ENCODE measurements at regions not wholly inside any gene's neighbourhood (a gene's known extent, or its start where the extent isn't known, plus 50 kb on each side); places are given as distances from the start of the nearest gene placed in this dataset.

DNA sequence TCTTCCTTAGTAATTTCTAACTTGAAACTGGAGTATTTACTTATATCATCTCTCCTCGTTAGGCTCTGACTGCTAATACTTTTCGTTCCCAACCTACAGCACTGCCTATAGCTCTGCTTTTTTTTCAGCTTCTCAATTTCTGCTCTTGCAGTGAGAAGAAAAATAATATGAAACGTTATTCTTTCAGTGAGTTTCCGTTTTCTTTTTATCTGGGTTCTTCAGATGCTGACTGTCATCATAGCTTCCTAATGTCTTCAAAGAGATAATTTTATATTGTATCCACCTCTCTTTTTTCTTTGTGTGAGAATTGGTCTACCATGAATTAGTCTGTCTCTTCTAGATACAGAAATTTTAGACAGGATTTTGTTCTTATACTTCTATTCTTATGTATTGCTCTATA is 454.9 kb downstream of the LMO7 start:
- no peak for DNase-seq (ENCODE audit: low spot score)

DNA sequence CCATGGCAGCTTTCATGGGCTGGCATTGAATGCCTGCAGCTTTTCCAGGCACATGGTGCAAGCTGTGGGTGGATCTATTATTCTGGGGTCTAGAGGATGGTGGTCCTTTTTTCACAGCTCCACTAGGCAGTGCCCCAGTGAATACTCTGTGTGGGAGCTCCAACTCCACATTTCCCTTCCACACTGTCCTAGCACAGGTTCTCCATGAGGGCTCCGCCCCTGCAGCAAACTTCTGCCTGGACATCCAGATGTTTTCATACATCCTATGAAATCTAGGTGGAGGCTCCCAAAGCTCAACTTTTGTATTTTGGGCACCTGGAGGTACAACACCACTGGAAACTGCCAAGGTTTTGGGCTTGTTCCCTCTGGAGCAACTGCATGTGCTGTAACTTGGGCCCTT is 450.6 kb downstream of the LMO7 start:
- no peak for DNase-seq (ENCODE audit: low spot score)

DNA sequence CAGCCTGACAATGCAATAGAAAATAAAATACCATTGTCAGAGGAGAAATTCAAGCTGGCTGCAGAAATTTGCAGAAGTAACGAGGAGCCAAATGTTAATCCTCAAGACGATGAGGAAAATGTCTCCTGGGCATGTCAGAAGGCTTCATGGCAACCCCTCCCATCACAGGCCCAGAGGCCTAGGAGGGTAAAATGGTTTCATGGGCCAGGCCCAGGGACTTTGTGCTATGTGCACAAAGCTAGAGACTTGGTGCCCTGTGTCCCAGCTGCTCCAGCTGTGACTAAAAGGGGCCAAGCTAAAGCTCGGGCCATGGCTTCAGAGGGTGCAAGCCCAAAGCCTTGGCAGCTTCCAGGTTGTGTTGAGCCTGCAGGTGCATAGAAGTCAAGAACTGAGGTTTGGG is 431.7 kb downstream of the LMO7 start:
- DNase-seq (ENCODE audit: low spot score) = no peak

DNA sequence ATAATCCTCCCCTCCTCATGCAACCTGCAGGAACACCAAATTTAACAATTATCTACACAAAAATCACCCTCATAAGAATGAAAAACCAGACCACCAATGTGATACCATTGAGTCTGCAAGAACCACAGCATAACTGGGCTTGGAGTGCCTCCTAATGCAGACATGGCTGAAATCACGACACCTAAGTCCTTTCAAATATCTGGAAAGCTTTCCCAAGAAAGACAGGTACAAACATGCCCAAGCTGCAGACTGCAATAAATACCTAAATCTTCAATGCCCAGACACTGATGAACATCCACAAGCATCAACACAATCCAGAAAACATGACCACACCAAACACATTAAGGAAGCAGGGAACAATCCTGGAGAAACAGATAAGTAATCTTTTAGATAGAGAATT is 417.1 kb downstream of the LMO7 start:
- DNase-seq (ENCODE audit: low spot score) = no peak

DNA sequence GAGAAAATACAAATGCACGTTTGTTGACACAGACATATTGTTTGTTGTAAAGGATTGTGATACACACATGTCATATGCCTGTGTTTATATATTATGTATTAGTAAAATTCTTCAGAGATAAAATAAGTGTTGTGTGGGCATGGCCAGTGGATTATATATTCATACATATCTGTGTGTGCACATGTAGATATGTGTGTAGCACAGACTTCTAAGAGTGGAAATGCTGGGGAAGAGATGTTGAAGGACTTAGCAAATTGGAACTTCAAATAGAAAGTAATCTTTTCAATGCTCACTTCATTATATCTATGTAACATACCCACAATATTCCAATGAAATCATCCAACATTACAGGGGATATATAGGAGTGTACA is 413.2 kb downstream of the LMO7 start:
- DNase-seq (ENCODE audit: low spot score) = no peak

GRCh38 chr13:76048675-76049375 is 412.7 kb downstream of the LMO7 start:
- DNase-seq (ENCODE audit: low spot score) = peak; percentile 16

GRCh38 chr13:76048131-76048530 is 412.0 kb downstream of the LMO7 start:
- no peak for DNase-seq (ENCODE audit: low spot score)

DNA sequence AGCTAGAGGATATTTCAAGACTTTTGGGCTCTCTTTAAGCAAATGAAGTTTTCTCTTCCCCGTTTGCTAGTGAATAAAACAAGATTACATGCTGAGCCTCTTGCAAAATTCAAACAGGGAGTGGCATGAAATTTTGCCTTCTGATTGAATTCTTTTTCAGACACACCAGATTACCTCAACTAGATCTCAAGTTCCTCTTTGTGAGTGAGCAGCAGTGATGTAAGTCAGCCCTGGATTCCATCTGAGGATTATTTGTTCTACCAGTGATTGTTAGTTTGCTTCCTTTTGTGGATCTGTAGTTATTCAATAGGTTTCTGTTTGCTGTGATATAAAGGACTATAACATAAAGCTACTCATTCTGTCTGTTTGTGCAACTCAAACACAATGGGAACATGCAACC is 407.7 kb downstream of the LMO7 start:
- no peak for DNase-seq (ENCODE audit: low spot score)

GRCh38 chr13:76038920-76039716 is 403.0 kb downstream of the LMO7 start:
- no peak for DNase-seq (ENCODE audit: low spot score)

DNA sequence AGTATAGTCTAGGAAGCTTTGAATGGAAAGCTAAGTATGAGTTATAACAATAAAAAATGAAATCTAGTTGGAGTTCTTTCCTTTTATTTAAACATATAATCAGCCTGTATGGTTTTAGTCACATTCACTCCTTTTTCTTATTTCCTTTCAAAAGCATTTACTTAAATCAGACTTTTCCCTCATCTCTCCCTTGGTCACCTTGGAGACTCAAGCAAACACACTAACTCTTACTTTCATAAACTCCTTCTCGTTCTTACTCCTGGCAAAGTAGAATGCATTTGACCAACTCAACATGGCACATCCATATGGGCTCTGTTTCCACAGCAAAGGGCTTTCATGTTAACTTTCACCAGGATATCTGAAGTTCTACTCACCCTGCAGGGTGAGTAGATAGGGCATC is 400.0 kb downstream of the LMO7 start:
- no peak for DNase-seq (ENCODE audit: low spot score)

DNA sequence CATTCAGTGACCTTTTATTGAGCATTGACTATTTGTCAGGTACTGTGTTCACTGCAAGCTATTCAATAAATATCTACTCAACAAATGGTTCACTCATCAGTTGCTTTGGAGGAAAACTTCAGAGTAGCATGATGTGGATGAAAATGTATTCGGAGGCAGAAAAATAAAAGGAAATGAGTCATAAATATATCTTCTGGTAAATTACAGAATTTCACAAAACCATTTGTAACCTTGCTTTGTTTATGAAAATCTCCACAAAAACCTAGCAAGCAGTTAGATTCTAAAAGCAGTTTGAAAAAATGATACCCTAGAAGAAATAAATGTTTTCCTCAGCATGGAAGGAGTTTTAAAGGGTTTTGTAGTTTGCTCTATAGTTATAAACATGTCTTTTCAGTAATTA is 399.6 kb downstream of the LMO7 start:
- no peak for DNase-seq (ENCODE audit: low spot score)

DNA sequence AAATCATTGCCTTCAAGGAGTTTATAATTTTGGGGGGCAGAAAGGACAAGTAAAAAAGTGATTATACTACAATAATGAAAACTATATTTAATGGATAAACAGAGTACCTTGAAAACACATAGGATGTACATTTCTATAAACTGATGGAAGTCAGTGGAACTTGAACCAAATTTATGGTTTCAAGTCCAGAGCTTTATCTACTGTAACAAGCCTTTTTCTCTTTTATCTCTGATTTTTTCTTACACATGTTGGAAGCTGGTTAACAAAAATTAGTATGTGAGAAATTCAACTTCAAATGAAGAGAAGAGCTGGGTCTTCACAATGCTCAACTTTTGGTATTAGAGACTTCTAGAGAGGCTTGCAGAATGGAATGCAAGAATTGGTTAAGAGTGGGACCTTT is 393.6 kb downstream of the LMO7 start:
- no peak for DNase-seq (ENCODE audit: low spot score)

- no peak for DNase-seq (ENCODE audit: low spot score)
Observed at GRCh38 chr13:76029088-76029487, 393.0 kb downstream of the LMO7 start.

GRCh38 chr13:76027131-76027530 is 391.0 kb downstream of the LMO7 start:
- DNase-seq (ENCODE audit: low spot score) = no peak

- no peak for DNase-seq (ENCODE audit: low spot score)
Observed at GRCh38 chr13:76025392-76025791, 389.3 kb downstream of the LMO7 start.

DNA sequence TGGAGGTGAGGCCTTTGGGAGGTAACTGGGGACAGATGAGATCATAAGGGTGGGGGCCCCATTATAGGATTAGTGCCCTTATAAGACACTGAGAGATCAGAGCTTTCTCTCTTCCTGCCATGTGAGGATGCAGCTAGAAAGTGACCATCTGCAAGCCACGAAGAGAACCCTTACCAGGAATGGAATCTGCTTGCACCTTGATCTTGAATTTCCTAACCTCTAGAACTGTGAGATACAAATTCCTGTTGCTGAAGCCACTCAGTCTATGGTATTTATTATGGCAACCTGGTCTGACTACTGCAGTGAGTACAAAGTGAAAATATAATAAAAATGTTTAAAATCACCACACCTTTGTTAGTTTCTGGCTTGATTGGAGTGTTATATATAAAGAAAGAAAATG is 388.0 kb downstream of the LMO7 start:
- no peak for DNase-seq (ENCODE audit: low spot score)

DNA sequence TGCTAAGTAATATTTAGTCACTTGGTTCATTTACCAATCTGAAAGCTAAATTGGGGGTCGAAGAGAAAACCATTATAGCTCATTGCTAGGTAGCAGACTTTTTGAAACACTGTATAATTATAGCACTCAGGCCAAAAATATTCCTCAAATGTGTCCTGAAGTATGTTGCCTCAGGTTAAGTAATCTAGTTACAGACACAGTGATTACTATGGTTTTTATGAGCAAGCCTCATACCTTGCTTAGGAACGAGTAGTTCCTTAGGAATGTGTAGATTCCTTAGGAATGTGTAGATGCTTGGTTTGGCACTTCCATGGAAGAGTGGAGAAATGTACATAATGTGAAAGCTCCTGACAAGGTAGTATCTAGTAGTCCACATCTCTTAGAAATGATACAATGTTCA is 387.5 kb downstream of the LMO7 start:
- DNase-seq (ENCODE audit: low spot score) = no peak

GRCh38 chr13:76020421-76020955 is 384.4 kb downstream of the LMO7 start:
- no peak for DNase-seq (ENCODE audit: low spot score)

DNA sequence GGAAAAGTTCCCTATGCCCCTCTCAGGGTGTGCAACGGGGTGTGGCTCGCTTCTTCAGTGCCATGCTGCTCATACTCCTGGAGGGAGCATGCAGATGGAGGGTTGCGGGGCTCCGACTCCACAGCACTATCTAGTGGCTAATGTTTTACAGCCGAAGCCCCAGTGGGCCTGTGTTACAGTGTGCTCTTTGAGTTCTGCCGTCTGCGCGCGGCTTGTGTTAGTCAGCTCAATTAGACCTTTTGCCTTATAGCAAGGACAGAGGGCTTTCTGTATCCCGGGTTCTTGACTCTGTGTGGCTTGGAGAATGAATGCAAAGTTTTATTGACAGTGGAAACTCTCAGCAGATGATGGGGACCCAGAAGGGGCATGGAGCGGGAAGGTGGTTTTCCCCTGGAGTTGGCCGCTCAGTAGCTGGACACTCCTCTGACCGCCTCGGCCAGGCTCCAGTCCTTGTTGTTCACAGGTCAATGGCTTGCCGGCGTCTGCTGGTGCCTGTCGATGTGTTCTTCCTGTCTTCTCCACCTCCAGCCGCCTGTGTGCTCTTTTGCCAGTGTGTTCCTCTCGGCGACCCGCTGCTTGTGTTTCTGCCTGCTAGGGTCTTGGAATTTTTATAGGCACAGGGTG is 383.4 kb downstream of the LMO7 start:
- peak; percentile 85 for DNase-seq (ENCODE audit: low spot score)

- no peak for DNase-seq (ENCODE audit: low spot score)
Observed at GRCh38 chr13:76017861-76018556, 381.9 kb downstream of the LMO7 start.

DNA sequence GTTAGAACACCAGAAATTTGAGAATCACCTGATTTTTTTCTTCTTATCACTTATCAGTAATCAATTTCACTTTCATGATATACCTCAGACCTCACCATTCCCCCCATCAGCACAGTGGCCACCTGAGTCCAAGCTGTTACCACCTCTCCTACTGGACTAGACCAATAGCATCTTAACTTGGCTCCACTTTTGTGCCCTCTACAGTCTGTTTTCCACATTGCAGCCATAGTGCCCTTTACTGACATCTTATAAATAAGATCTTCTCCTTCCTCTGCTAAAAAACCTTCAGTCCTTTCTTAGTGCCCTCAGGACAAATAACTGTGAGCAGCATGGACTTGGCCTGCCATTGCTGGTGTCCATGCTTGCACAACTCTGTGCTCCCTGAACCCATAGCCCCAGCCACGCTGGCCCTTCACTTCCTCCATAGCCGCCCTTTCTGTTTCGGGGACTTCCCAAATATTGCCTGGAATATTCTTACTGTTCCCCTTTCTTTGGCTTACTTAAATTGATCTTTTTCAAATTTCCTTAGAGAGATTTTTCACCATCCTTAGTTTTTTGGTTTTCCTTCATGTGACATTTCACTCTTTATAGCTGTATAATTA is 380.8 kb downstream of the LMO7 start:
- DNase-seq (ENCODE audit: low spot score) = no peak

Measured in putamen (tissue), 1 donor.